WTC11 (cell line): ENCODE measurements at regions not wholly inside any gene's neighbourhood (a gene's known extent, or its start where the extent isn't known, plus 50 kb on each side); places are given as distances from the start of the nearest gene placed in this dataset.

Experiments
- ATAC-seq: fragments of 200-7000 bp; cut with Tn5 transposase; 2 replicates; pipeline ENCODE4 v1.10.0; 2021; ENCODE audit warnings: mild to moderate bottlenecking, moderate library complexity
- CTCF ChIA-PET: fragments of 300-600 bp; sonication (Branson Sonifier 250); formaldehyde crosslinking; loops from one replicate; lab custom pipeline; 2021; ENCODE audit warnings: antibody characterized with exemption; lab: Charles Lee
- POLR2A ChIA-PET: fragments of 350-600 bp; sonication (Branson Sonifier 250); formaldehyde crosslinking; loops from one replicate; lab custom pipeline; 2021; ENCODE audit warnings: antibody characterized with exemption; lab: Charles Lee
- DNase-seq: peaks from one replicate; pipeline ENCODE4 v3.0.0; 2021; ENCODE audit warnings: low spot score
- H3K27ac Mint-ChIP-seq: 2 replicates; pipeline ENCODE4 v1.8.0; 2021; ENCODE audit warnings: mixed read lengths
- H3K27me3 Mint-ChIP-seq: 2 replicates; pipeline ENCODE4 v1.8.0; 2021; ENCODE audit warnings: low read depth, mild to moderate bottlenecking, moderate library complexity, mixed read lengths
- H3K36me3 Mint-ChIP-seq: 2 replicates; pipeline ENCODE4 v1.8.0; 2021; ENCODE audit warnings: mixed read lengths
- H3K4me1 Mint-ChIP-seq: 2 replicates; pipeline ENCODE4 v1.8.0; 2022; ENCODE audit warnings: mixed read lengths
- H3K4me3 Mint-ChIP-seq: 2 replicates; pipeline ENCODE4 v1.8.0; 2021; ENCODE audit warnings: mild to moderate bottlenecking, moderate library complexity, mixed read lengths
- H3K9me3 Mint-ChIP-seq: 2 replicates; pipeline ENCODE4 v1.8.0; 2021; ENCODE audit warnings: mixed read lengths
- AR ChIP-seq: fragments of 250-450 bp; sonication (Bioruptor Pico); IDR thresholded peaks from 2 replicates; pipeline ENCODE4 v1.9.0; 2021; ENCODE audit warnings: mild to moderate bottlenecking
- ATF1 ChIP-seq: sonication (generic); formaldehyde crosslinking; IDR thresholded peaks from 2 replicates; pipeline ENCODE4 v1.8.1; 2023; ENCODE audit warnings: mild to moderate bottlenecking, moderate library complexity, missing genetic modification reagents
- CBFB ChIP-seq: sonication (generic); formaldehyde crosslinking; IDR thresholded peaks from 2 replicates; pipeline ENCODE4 v1.8.1; 2022; ENCODE audit warnings: mild to moderate bottlenecking, low read depth, missing genetic modification reagents
- CREB1 ChIP-seq: sonication (generic); formaldehyde crosslinking; IDR thresholded peaks from 2 replicates; pipeline ENCODE4 v1.8.0; 2023; ENCODE audit warnings: mild to moderate bottlenecking, missing genetic modification reagents
- CREM ChIP-seq: sonication (generic); formaldehyde crosslinking; IDR thresholded peaks from 2 replicates; pipeline ENCODE4 v1.8.1; 2022; ENCODE audit warnings: mild to moderate bottlenecking, missing genetic modification reagents, moderate library complexity
- ESRRA ChIP-seq: sonication (generic); formaldehyde crosslinking; IDR thresholded peaks from 2 replicates; pipeline ENCODE4 v1.8.1; 2022; ENCODE audit warnings: mild to moderate bottlenecking, missing genetic modification reagents, borderline replicate concordance
- ETV6 ChIP-seq: sonication (generic); formaldehyde crosslinking; IDR thresholded peaks from 2 replicates; pipeline ENCODE4 v1.8.1; 2022; ENCODE audit warnings: mild to moderate bottlenecking, missing genetic modification reagents
- FOXK1 ChIP-seq: sonication (generic); formaldehyde crosslinking; IDR thresholded peaks from 2 replicates; pipeline ENCODE4 v1.8.0; 2022; ENCODE audit warnings: mild to moderate bottlenecking, moderate library complexity, missing genetic modification reagents
- GTF2I ChIP-seq: fragments of 250-450 bp; sonication (Bioruptor Pico); conservative IDR thresholded peaks from 2 replicates; pipeline ENCODE4 v1.4.0; 2021; ENCODE audit warnings: mild to moderate bottlenecking
- HMGA2 ChIP-seq: fragments of 250-450 bp; sonication (Bioruptor Pico); IDR thresholded peaks from 2 replicates; pipeline ENCODE4 v1.4.0; 2021; ENCODE audit warnings: mild to moderate bottlenecking, moderate library complexity
- IRF1 ChIP-seq: sonication (generic); formaldehyde crosslinking; IDR thresholded peaks from 2 replicates; pipeline ENCODE4 v1.8.0; 2023; ENCODE audit warnings: missing genetic modification reagents
- JUN ChIP-seq: sonication (generic); formaldehyde crosslinking; IDR thresholded peaks from 2 replicates; pipeline ENCODE4 v1.8.0; 2023; ENCODE audit warnings: mild to moderate bottlenecking, missing genetic modification reagents
- MXD4 ChIP-seq: fragments of 250-450 bp; sonication (Bioruptor Pico); IDR thresholded peaks from 2 replicates; pipeline ENCODE4 v1.8.0; 2021; ENCODE audit warnings: mild to moderate bottlenecking, moderate library complexity, borderline replicate concordance
- NR3C1 ChIP-seq: sonication (generic); formaldehyde crosslinking; conservative IDR thresholded peaks from 2 replicates; pipeline ENCODE4 v1.8.1; 2023; ENCODE audit warnings: low read depth, mild to moderate bottlenecking, missing genetic modification reagents
- PRRX2 ChIP-seq: fragments of 250-450 bp; sonication (Bioruptor Pico); IDR thresholded peaks from 2 replicates; pipeline ENCODE4 v1.8.0; 2021; ENCODE audit warnings: mild to moderate bottlenecking
- SMAD4 ChIP-seq: sonication (generic); formaldehyde crosslinking; IDR thresholded peaks from 2 replicates; pipeline ENCODE4 v1.8.0; 2022; ENCODE audit warnings: mild to moderate bottlenecking, missing genetic modification reagents
- SP1 ChIP-seq: sonication (generic); formaldehyde crosslinking; conservative IDR thresholded peaks from 2 replicates; pipeline ENCODE4 v1.8.1; 2022; ENCODE audit warnings: missing genetic modification reagents
- ZBTB21 ChIP-seq: sonication (generic); formaldehyde crosslinking; IDR thresholded peaks from 2 replicates; pipeline ENCODE4 v1.8.1; 2023; ENCODE audit warnings: mild to moderate bottlenecking, missing genetic modification reagents, borderline replicate concordance
- ZMAT4 ChIP-seq: fragments of 250-450 bp; sonication (Bioruptor Pico); IDR thresholded peaks from 2 replicates; pipeline ENCODE4 v1.9.0; 2021; ENCODE audit warnings: mild to moderate bottlenecking
- ZNF121 ChIP-seq: sonication (generic); formaldehyde crosslinking; IDR thresholded peaks from 2 replicates; pipeline ENCODE4 v1.8.0; 2023; ENCODE audit warnings: missing genetic modification reagents
- ZNF232 ChIP-seq: sonication (generic); formaldehyde crosslinking; IDR thresholded peaks from 2 replicates; pipeline ENCODE4 v1.8.0; 2022; ENCODE audit warnings: mild to moderate bottlenecking, missing genetic modification reagents
- TF ChIP-seq, protein P1 (sequence below): sonication (generic); formaldehyde crosslinking; conservative IDR thresholded peaks from 2 replicates; pipeline ENCODE4 v1.8.1; 2023; ENCODE audit warnings: mild to moderate bottlenecking, low read depth, missing genetic modification reagents, moderate library complexity
- TF ChIP-seq, protein P2 (sequence below): fragments of 250-450 bp; sonication (Bioruptor Pico); IDR thresholded peaks from 2 replicates; pipeline ENCODE4 v1.9.0; 2021; ENCODE audit warnings: mild to moderate bottlenecking, borderline replicate concordance

DNA sequence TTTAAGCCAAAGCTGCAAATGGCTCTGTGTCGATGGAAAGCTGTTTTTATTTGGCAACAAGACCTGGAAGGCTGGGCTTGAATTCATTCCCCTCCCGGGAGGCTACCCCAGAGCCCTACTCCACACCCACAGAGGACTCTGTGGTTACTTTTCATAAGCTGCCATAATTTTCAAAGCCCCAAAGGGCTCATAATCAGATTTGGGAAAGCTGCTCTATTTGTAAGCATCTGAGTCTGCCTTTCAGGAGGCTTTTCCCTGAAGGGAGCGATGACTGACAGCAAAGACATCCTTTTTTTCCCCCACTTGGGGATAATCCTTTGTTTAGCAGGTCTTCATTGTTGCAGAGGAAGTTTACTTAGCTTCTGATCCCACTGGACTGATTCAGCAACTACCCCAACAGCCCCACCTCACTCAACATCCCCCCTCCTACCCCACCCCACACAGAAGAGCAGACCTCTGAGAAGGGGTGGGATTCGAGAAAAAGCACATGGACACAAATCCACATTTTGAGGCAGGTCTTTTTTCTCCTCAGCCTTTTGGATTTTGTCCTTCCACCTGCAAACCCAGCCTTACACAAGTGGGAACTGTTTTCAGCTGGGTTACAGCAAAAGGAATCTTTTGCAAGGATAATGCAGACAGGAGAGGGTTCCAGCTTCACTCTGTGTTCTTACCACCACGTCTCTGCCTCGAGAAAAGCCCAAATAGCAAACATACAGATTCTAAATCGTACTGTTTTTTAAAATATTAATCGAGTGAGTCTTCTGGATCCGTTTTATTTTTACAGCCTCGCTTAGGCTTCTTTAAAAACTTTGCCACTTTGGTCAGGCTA lies 244.4 kb upstream of the TUT7 start:
- peaks cover 27% of the 10 kb centered on the region for H3K4me1 Mint-ChIP-seq

GRCh38 chr9:86594724-86595123 lies 240.5 kb upstream of the TUT7 start:
- ATAC-seq, result no peak
- DNase-seq, result no peak
- H3K36me3 Mint-ChIP-seq, result peaks cover 3% of the 10 kb centered on the region; the same call in 1 of the 2 replicates
- no peak overlapping the region for H3K4me3 Mint-ChIP-seq
- no peak overlapping the region for H3K27ac Mint-ChIP-seq
- ChIA-PET POLR2A (no interaction called here), CTCF (no interaction called here)
- peaks cover 14% of the 10 kb centered on the region for H3K4me1 Mint-ChIP-seq
- H3K27me3 Mint-ChIP-seq, result peaks cover 28% of the 10 kb centered on the region
- H3K9me3 Mint-ChIP-seq, result peaks cover 14% of the 10 kb centered on the region
- TF ChIP-seq ZBTB21 (no peak), ETV6 (CRISPR knock-in tag) (no peak), CREM (CRISPR knock-in tag) (no peak), NR3C1 (CRISPR knock-in tag) (no peak), HMGA2 (CRISPR knock-in tag) (no peak), AR (CRISPR knock-in tag) (no peak), CREB1 (CRISPR knock-in tag) (no peak)

More for the DNA sequence above, 244.4 kb upstream of the TUT7 start:
- ATAC-seq (no peak), DNase-seq (no peak)
- H3K4me3 Mint-ChIP-seq, result no peak overlapping the region
- H3K36me3 Mint-ChIP-seq, result peaks cover 3% of the 10 kb centered on the region; the same call in 1 of the 2 replicates
- TF ChIP-seq JUN (CRISPR knock-in tag), result no peak
- no peak for TF ChIP-seq IRF1
- TF ChIP-seq, protein P1, sequence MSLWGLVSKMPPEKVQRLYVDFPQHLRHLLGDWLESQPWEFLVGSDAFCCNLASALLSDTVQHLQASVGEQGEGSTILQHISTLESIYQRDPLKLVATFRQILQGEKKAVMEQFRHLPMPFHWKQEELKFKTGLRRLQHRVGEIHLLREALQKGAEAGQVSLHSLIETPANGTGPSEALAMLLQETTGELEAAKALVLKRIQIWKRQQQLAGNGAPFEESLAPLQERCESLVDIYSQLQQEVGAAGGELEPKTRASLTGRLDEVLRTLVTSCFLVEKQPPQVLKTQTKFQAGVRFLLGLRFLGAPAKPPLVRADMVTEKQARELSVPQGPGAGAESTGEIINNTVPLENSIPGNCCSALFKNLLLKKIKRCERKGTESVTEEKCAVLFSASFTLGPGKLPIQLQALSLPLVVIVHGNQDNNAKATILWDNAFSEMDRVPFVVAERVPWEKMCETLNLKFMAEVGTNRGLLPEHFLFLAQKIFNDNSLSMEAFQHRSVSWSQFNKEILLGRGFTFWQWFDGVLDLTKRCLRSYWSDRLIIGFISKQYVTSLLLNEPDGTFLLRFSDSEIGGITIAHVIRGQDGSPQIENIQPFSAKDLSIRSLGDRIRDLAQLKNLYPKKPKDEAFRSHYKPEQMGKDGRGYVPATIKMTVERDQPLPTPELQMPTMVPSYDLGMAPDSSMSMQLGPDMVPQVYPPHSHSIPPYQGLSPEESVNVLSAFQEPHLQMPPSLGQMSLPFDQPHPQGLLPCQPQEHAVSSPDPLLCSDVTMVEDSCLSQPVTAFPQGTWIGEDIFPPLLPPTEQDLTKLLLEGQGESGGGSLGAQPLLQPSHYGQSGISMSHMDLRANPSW (CRISPR knock-in tag), result no peak
- TF ChIP-seq ZMAT4 (CRISPR knock-in tag), result no peak
- no peak for TF ChIP-seq ZNF232
- TF ChIP-seq SMAD4 (CRISPR knock-in tag), result no peak
- no peak for TF ChIP-seq PRRX2 (CRISPR knock-in tag)
- no peak for TF ChIP-seq GTF2I (CRISPR knock-in tag)
- no peak for TF ChIP-seq FOXK1 (CRISPR knock-in tag)
- no peak for TF ChIP-seq SP1 (CRISPR knock-in tag)
- no peak for TF ChIP-seq MXD4
- TF ChIP-seq, protein P2, sequence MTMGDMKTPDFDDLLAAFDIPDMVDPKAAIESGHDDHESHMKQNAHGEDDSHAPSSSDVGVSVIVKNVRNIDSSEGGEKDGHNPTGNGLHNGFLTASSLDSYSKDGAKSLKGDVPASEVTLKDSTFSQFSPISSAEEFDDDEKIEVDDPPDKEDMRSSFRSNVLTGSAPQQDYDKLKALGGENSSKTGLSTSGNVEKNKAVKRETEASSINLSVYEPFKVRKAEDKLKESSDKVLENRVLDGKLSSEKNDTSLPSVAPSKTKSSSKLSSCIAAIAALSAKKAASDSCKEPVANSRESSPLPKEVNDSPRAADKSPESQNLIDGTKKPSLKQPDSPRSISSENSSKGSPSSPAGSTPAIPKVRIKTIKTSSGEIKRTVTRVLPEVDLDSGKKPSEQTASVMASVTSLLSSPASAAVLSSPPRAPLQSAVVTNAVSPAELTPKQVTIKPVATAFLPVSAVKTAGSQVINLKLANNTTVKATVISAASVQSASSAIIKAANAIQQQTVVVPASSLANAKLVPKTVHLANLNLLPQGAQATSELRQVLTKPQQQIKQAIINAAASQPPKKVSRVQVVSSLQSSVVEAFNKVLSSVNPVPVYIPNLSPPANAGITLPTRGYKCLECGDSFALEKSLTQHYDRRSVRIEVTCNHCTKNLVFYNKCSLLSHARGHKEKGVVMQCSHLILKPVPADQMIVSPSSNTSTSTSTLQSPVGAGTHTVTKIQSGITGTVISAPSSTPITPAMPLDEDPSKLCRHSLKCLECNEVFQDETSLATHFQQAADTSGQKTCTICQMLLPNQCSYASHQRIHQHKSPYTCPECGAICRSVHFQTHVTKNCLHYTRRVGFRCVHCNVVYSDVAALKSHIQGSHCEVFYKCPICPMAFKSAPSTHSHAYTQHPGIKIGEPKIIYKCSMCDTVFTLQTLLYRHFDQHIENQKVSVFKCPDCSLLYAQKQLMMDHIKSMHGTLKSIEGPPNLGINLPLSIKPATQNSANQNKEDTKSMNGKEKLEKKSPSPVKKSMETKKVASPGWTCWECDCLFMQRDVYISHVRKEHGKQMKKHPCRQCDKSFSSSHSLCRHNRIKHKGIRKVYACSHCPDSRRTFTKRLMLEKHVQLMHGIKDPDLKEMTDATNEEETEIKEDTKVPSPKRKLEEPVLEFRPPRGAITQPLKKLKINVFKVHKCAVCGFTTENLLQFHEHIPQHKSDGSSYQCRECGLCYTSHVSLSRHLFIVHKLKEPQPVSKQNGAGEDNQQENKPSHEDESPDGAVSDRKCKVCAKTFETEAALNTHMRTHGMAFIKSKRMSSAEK, result no peak
- TF ChIP-seq ESRRA, result no peak
- no peak for TF ChIP-seq CBFB
- no peak for TF ChIP-seq ZNF121 (CRISPR knock-in tag)
- no peak for TF ChIP-seq ATF1 (CRISPR knock-in tag)
- H3K27me3 Mint-ChIP-seq, result peaks cover 52% of the 10 kb centered on the region
- no peak overlapping the region for H3K27ac Mint-ChIP-seq
- peaks cover 14% of the 10 kb centered on the region for H3K9me3 Mint-ChIP-seq
- ChIA-PET POLR2A (no interaction called here), CTCF (interaction anchor here (0.6 to 1.6 kb wide), 4 partner anchors 9 to 51 kb away, joined by 3 to 6 read pairs (median 4); no protein-coding TSS in a partner anchor)
